HG03558 (cell line): ENCODE measurements at regions not wholly inside any gene's neighbourhood (a gene's known extent, or its start where the extent isn't known, plus 50 kb on each side); places are given as distances from the start of the nearest gene placed in this dataset.
"Not testable (repeated sequence)": the region's sequence is repeated elsewhere in the genome, so short reads cannot be mapped to it uniquely, and the experiment has no call there.

Experiments used
- ATAC-seq: cut with Tn5 transposase; IDR thresholded peaks from one replicate; pipeline ENCODE4 v1.9.1; 2021; ENCODE audit warnings: moderate number of reproducible peaks; ENCODE audit not compliant: unreplicated experiment; ENCODE audit errors: extremely low read depth

- no peak for ATAC-seq
Measured at GRCh38 chr4:165805406-165805805, 67.6 kb upstream of the TLL1 start.

GRCh38 chr4:165806613-165807012 is 66.4 kb upstream of the TLL1 start:
- no peak for ATAC-seq

GRCh38 chr4:165810726-165811125 is 62.3 kb upstream of the TLL1 start:
- no peak for ATAC-seq

- ATAC-seq = no peak
Measured at GRCh38 chr4:165813606-165814005, 59.4 kb upstream of the TLL1 start.

GRCh38 chr4:165814256-165815020 is 58.6 kb upstream of the TLL1 start:
- no peak for ATAC-seq

- ATAC-seq = not testable (repeated sequence)
Measured at GRCh38 chr4:165819126-165819525, 53.9 kb upstream of the TLL1 start.
